H9 (cell line): ENCODE measurements at regions not wholly inside any gene's neighbourhood (a gene's known extent, or its start where the extent isn't known, plus 50 kb on each side); places are given as distances from the start of the nearest gene placed in this dataset.

Source experiments
- DNase-seq: peaks from one replicate; pipeline ENCODE4 v3.0.0-alpha.2; 2017
- H2AFZ ChIP-seq: one replicate; pipeline ENCODE4 v1.6.1; 2013; ENCODE audit warnings: mild to moderate bottlenecking, low read length, control low read depth, moderate library complexity
- H2AK5ac ChIP-seq: 2 replicates; pipeline ENCODE4 v1.6.1; 2013; ENCODE audit warnings: low read length, control low read depth, mixed read lengths; ENCODE audit not compliant: insufficient read length
- H2BK120ac ChIP-seq: one replicate; pipeline ENCODE4 v1.6.1; 2013; ENCODE audit warnings: low read depth, mild to moderate bottlenecking, low read length, control low read depth, inconsistent platforms; ENCODE audit not compliant: poor library complexity, severe bottlenecking
- H2BK12ac ChIP-seq: 2 replicates; pipeline ENCODE4 v1.6.1; 2013; ENCODE audit warnings: low read length, control low read depth, mixed read lengths, low read depth; ENCODE audit not compliant: insufficient read length
- H2BK15ac ChIP-seq: 2 replicates; pipeline ENCODE4 v1.6.1; 2013; ENCODE audit warnings: low read depth, low read length, control low read depth
- H2BK20ac ChIP-seq: one replicate; pipeline ENCODE4 v1.6.1; 2013; ENCODE audit warnings: low read depth, mild to moderate bottlenecking, low read length, control low read depth, inconsistent platforms; ENCODE audit not compliant: poor library complexity, severe bottlenecking
- H2BK5ac ChIP-seq: 2 replicates; pipeline ENCODE4 v1.6.1; 2013; ENCODE audit warnings: low read length, control low read depth, mixed read lengths; ENCODE audit not compliant: insufficient read length
- H3K14ac ChIP-seq: 2 replicates; pipeline ENCODE4 v1.6.1; 2013; ENCODE audit warnings: low read length, control low read depth; ENCODE audit not compliant: insufficient read depth
- H3K18ac ChIP-seq: 2 replicates; pipeline ENCODE4 v1.6.1; 2013; ENCODE audit warnings: low read depth, mild to moderate bottlenecking, mixed read lengths, low read length, control low read depth; ENCODE audit not compliant: insufficient read length
- H3K23ac ChIP-seq: 2 replicates; pipeline ENCODE4 v1.6.1; 2013; ENCODE audit warnings: low read length, control low read depth, mixed read lengths, low read depth; ENCODE audit not compliant: insufficient read length
- H3K23me2 ChIP-seq: 2 replicates; pipeline ENCODE4 v1.6.1; 2013; ENCODE audit warnings: low read depth, mild to moderate bottlenecking, mixed read lengths, low read length, control low read depth; ENCODE audit not compliant: insufficient read length, poor library complexity, severe bottlenecking
- H3K27ac ChIP-seq: 2 replicates; pipeline ENCODE4 v1.5.1; 2013; ENCODE audit warnings: low read length, control low read depth, mixed read lengths, low read depth; ENCODE audit not compliant: insufficient read length
- H3K27me3 ChIP-seq: 2 replicates; pipeline ENCODE4 v1.6.1; 2013; ENCODE audit warnings: low read length, control low read depth, inconsistent platforms; ENCODE audit not compliant: insufficient read depth
- H3K4ac ChIP-seq: 2 replicates; pipeline ENCODE4 v1.6.1; 2013; ENCODE audit warnings: low read depth, mild to moderate bottlenecking, control low read depth, inconsistent platforms, low read length, moderate library complexity
- H3K4me1 ChIP-seq: 2 replicates; pipeline ENCODE4 v1.6.1; 2013; ENCODE audit warnings: low read length, control low read depth, inconsistent platforms; ENCODE audit not compliant: insufficient read depth
- H3K4me2 ChIP-seq: 2 replicates; pipeline ENCODE4 v1.6.1; 2013; ENCODE audit warnings: low read length, control low read depth, mixed read lengths; ENCODE audit not compliant: insufficient read length, insufficient read depth
- H3K56ac ChIP-seq: 2 replicates; pipeline ENCODE4 v1.6.1; 2013; ENCODE audit warnings: low read depth, mild to moderate bottlenecking, mixed read lengths, low read length, control low read depth; ENCODE audit not compliant: insufficient read length
- H3K79me1 ChIP-seq: 2 replicates; pipeline ENCODE4 v1.6.1; 2013; ENCODE audit warnings: low read depth, mild to moderate bottlenecking, moderate library complexity, low read length, control low read depth, inconsistent platforms; ENCODE audit not compliant: insufficient read depth, poor library complexity, severe bottlenecking
- H3K79me2 ChIP-seq: 2 replicates; pipeline ENCODE4 v1.6.1; 2013; ENCODE audit warnings: low read length, control low read depth, inconsistent platforms; ENCODE audit not compliant: insufficient read depth
- H3K9ac ChIP-seq: 2 replicates; pipeline ENCODE4 v1.6.1; 2013; ENCODE audit warnings: low read length, control low read depth, mixed read lengths; ENCODE audit not compliant: insufficient read length; ENCODE audit errors: extremely low read depth
- H3K9me3 ChIP-seq: one replicate; pipeline ENCODE4 v1.6.1; 2013; ENCODE audit warnings: low read depth, low read length, inconsistent platforms; ENCODE audit not compliant: control insufficient read depth
- H3T11ph ChIP-seq: one replicate; pipeline ENCODE4 v1.6.1; 2013; ENCODE audit warnings: mild to moderate bottlenecking, low read length, control low read depth, inconsistent platforms
- H4K20me1 ChIP-seq: one replicate; pipeline ENCODE4 v1.6.1; 2013; ENCODE audit not compliant: control insufficient read depth, insufficient read length, insufficient read depth
- H4K5ac ChIP-seq: 2 replicates; pipeline ENCODE4 v1.6.1; 2013; ENCODE audit warnings: low read depth, mild to moderate bottlenecking, mixed read lengths, low read length, control low read depth; ENCODE audit not compliant: insufficient read length
- H4K8ac ChIP-seq: replicated peaks from 2 replicates; pipeline ENCODE4 v1.6.1; 2013; ENCODE audit warnings: low read length, control low read depth, mixed read lengths, low read depth; ENCODE audit not compliant: insufficient read length
- H4K91ac ChIP-seq: 2 replicates; pipeline ENCODE4 v1.6.1; 2013; ENCODE audit warnings: low read depth, mild to moderate bottlenecking, moderate library complexity, mixed read lengths, low read length, control low read depth; ENCODE audit not compliant: insufficient read length
- H3K27ac Mint-ChIP-seq, 3 experiments: 2 replicates in 2 of 3; 3 replicates in 1 of 3; pipeline ENCODE4 v1.8.0; 2020 to 2021; ENCODE audit warnings: mixed read lengths in 3 of 3, mild to moderate bottlenecking in 1 of 3, moderate library complexity in 1 of 3
- H3K27me3 Mint-ChIP-seq: 2 replicates; pipeline ENCODE4 v1.8.0; 2021; ENCODE audit warnings: low read depth, mild to moderate bottlenecking, moderate library complexity, mixed read lengths
- H3K36me3 Mint-ChIP-seq, 3 experiments: 2 replicates in 2 of 3; 3 replicates in 1 of 3; pipeline ENCODE4 v1.8.0; 2020 to 2021; ENCODE audit warnings: low read depth in 3 of 3, mixed read lengths in 3 of 3; ENCODE audit not compliant: insufficient read depth in 1 of 3
- H3K4me1 Mint-ChIP-seq, 2 experiments: 2 replicates each; pipeline ENCODE4 v1.8.0; 2020; ENCODE audit warnings: mixed read lengths in 2 of 2
- H3K4me3 Mint-ChIP-seq, 2 experiments: 2 replicates in 1 of 2; 3 replicates in 1 of 2; pipeline ENCODE4 v1.8.0; 2020 to 2021; ENCODE audit warnings: mild to moderate bottlenecking in 2 of 2, mixed read lengths in 2 of 2, moderate library complexity in 1 of 2
- H3K9me3 Mint-ChIP-seq, 2 experiments: 2 replicates in 1 of 2; 3 replicates in 1 of 2; pipeline ENCODE4 v1.8.0; 2020; ENCODE audit warnings: mild to moderate bottlenecking in 2 of 2, mixed read lengths in 2 of 2, moderate library complexity in 1 of 2
- WGBS: extraction: QIAGEN DNeasy Blood & Tissue Kit; methylation state at CpG from one replicate; pipeline ENCODE4 v1.1.7; 2013; ENCODE audit warnings: missing lambda C conversion rate, low lambda C conversion rate, mixed read lengths; ENCODE audit not compliant: insufficient read length; ENCODE audit errors: extremely low coverage; 5-methylcytosine and 5-hydroxymethylcytosine counted together
- TF ChIP-seq, protein P1 (sequence below): fragments of 200-600 bp; sonication (generic); conservative IDR thresholded peaks from 3 replicates; pipeline ENCODE4 v1.8.0; 2021; ENCODE audit warnings: antibody characterized with exemption, mild to moderate bottlenecking

- no peak overlapping the region for H3K4me3 Mint-ChIP-seq
- Histone ChIP-seq H2BK5ac (no peak overlapping the region), H3K9me3 (no peaks in the 10 kb centered on the region), H2BK20ac (no peak overlapping the region), H3K56ac (no peak overlapping the region), H4K8ac (no peak overlapping the region), H3K23me2 (no peaks in the 10 kb centered on the region), H4K5ac (no peak overlapping the region), H3T11ph (no peak overlapping the region), H2BK12ac (no peak overlapping the region), H3K18ac (no peak overlapping the region), H3K79me2 (no peaks in the 10 kb centered on the region), H3K27ac (no peak overlapping the region), H2BK120ac (no peak overlapping the region), H2BK15ac (no peak overlapping the region), H2AFZ (no peak overlapping the region), H3K4me1 (no peaks in the 10 kb centered on the region), H3K9ac (no peak overlapping the region), H3K4me2 (no peak overlapping the region), H3K79me1 (no peaks in the 10 kb centered on the region), H3K14ac (no peak overlapping the region), H4K91ac (no peak overlapping the region), H3K27me3 (no peaks in the 10 kb centered on the region), H2AK5ac (no peak overlapping the region), H4K20me1 (no peaks in the 10 kb centered on the region), H3K23ac (no peak overlapping the region), H3K4ac (no peak overlapping the region)
- H3K4me1 Mint-ChIP-seq = no peaks in the 10 kb centered on the region
- H3K27ac Mint-ChIP-seq = no peak overlapping the region
- no CpG with 5 or more reads among the region's 2 CpGs for WGBS
- no peaks in the 10 kb centered on the region; the same call in 1 of the 2 replicates for H3K27me3 Mint-ChIP-seq
- DNase-seq = no peak
- H3K9me3 Mint-ChIP-seq = peaks cover 0 to 2% of the 10 kb centered on the region in 2 experiments; a peak in 2 of 5 replicates
- TF ChIP-seq, protein P1, sequence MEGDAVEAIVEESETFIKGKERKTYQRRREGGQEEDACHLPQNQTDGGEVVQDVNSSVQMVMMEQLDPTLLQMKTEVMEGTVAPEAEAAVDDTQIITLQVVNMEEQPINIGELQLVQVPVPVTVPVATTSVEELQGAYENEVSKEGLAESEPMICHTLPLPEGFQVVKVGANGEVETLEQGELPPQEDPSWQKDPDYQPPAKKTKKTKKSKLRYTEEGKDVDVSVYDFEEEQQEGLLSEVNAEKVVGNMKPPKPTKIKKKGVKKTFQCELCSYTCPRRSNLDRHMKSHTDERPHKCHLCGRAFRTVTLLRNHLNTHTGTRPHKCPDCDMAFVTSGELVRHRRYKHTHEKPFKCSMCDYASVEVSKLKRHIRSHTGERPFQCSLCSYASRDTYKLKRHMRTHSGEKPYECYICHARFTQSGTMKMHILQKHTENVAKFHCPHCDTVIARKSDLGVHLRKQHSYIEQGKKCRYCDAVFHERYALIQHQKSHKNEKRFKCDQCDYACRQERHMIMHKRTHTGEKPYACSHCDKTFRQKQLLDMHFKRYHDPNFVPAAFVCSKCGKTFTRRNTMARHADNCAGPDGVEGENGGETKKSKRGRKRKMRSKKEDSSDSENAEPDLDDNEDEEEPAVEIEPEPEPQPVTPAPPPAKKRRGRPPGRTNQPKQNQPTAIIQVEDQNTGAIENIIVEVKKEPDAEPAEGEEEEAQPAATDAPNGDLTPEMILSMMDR = peak; percentile 28; the same call in 1 of the 3 replicates
- H3K36me3 Mint-ChIP-seq = peaks cover 0 to 5% (median 0%) of the 10 kb centered on the region in 3 experiments; a peak in 1 of 7 replicates
Observed at GRCh38 chr2:83844490-83844889, 614.6 kb downstream of the SUCLG1 start.
